ENCODE measurements at regions not wholly inside any gene's neighbourhood (a gene's known extent, or its start where the extent isn't known, plus 50 kb on each side); places are given as distances from the start of the nearest gene placed in this dataset.

- no peak for DNase-seq (ENCODE audit: extremely low spot score, unreplicated experiment)
- Mint-ChIP-seq H3K4me3 (ENCODE audit: unreplicated experiment) (no peak overlapping the region), H3K36me3 (ENCODE audit: unreplicated experiment) (no peaks in the 10 kb centered on the region), H3K27me3 (ENCODE audit: unreplicated experiment) (peaks cover 23% of the 10 kb centered on the region), H3K4me1 (ENCODE audit: unreplicated experiment) (peaks cover 3% of the 10 kb centered on the region), H3K9me3 (ENCODE audit: unreplicated experiment) (no peaks in the 10 kb centered on the region), H3K27ac (ENCODE audit: unreplicated experiment) (no peak overlapping the region)
- TF ChIP-seq CTCF (IDR thresholded peaks at IDR 0.05), result no peak
Observed at GRCh38 chr10:42932735-42933447, 144.0 kb upstream of the RET start.

GRCh38 chr10:42933448-42934340, 143.2 kb upstream of the RET start:
- H3K27ac Mint-ChIP-seq (ENCODE audit: unreplicated experiment), result no peak overlapping the region
- H3K36me3 Mint-ChIP-seq (ENCODE audit: unreplicated experiment), result no peaks in the 10 kb centered on the region
- no peaks in the 10 kb centered on the region for H3K9me3 Mint-ChIP-seq (ENCODE audit: unreplicated experiment)
- TF ChIP-seq CTCF (IDR thresholded peaks at IDR 0.05), result no peak
- no peak overlapping the region for H3K4me3 Mint-ChIP-seq (ENCODE audit: unreplicated experiment)
- peaks cover 3% of the 10 kb centered on the region for H3K4me1 Mint-ChIP-seq (ENCODE audit: unreplicated experiment)
- peaks cover 23% of the 10 kb centered on the region for H3K27me3 Mint-ChIP-seq (ENCODE audit: unreplicated experiment)
- DNase-seq (ENCODE audit: extremely low spot score, unreplicated experiment), result no peak

- peak; percentile 77 for DNase-seq (ENCODE audit: extremely low spot score, unreplicated experiment)
- Mint-ChIP-seq H3K4me3 (ENCODE audit: unreplicated experiment) (no peak overlapping the region), H3K36me3 (ENCODE audit: unreplicated experiment) (no peaks in the 10 kb centered on the region), H3K4me1 (ENCODE audit: unreplicated experiment) (peaks cover 3% of the 10 kb centered on the region), H3K9me3 (ENCODE audit: unreplicated experiment) (no peaks in the 10 kb centered on the region), H3K27me3 (ENCODE audit: unreplicated experiment) (peaks cover 23% of the 10 kb centered on the region), H3K27ac (ENCODE audit: unreplicated experiment) (no peak overlapping the region)
- TF ChIP-seq CTCF (IDR thresholded peaks at IDR 0.05), result no peak
Observed at GRCh38 chr10:42934351-42934811, 142.5 kb upstream of the RET start.

GRCh38 chr10:42934842-42935241, 142.0 kb upstream of the RET start:
- Mint-ChIP-seq H3K9me3 (ENCODE audit: unreplicated experiment) (no peaks in the 10 kb centered on the region), H3K36me3 (ENCODE audit: unreplicated experiment) (no peaks in the 10 kb centered on the region), H3K27ac (ENCODE audit: unreplicated experiment) (no peak overlapping the region), H3K4me3 (ENCODE audit: unreplicated experiment) (no peak overlapping the region), H3K4me1 (ENCODE audit: unreplicated experiment) (peaks cover 3% of the 10 kb centered on the region), H3K27me3 (ENCODE audit: unreplicated experiment) (peaks cover 23% of the 10 kb centered on the region)
- DNase-seq (ENCODE audit: extremely low spot score, unreplicated experiment), result no peak
- TF ChIP-seq CTCF (IDR thresholded peaks at IDR 0.05), result no peak

GRCh38 chr10:42935466-42935865, 141.4 kb upstream of the RET start:
- H3K27me3 Mint-ChIP-seq (ENCODE audit: unreplicated experiment), result peaks cover 23% of the 10 kb centered on the region

More at GRCh38 chr10:42935466-42935865, 141.4 kb upstream of the RET start:
- no peaks in the 10 kb centered on the region for H3K9me3 Mint-ChIP-seq (ENCODE audit: unreplicated experiment)
- H3K4me1 Mint-ChIP-seq (ENCODE audit: unreplicated experiment), result peaks cover 3% of the 10 kb centered on the region
- no peaks in the 10 kb centered on the region for H3K36me3 Mint-ChIP-seq (ENCODE audit: unreplicated experiment)
- TF ChIP-seq CTCF (IDR thresholded peaks at IDR 0.05), result no peak
- peak; percentile 80 for DNase-seq (ENCODE audit: extremely low spot score, unreplicated experiment)
- no peak overlapping the region for H3K4me3 Mint-ChIP-seq (ENCODE audit: unreplicated experiment)
- no peak overlapping the region for H3K27ac Mint-ChIP-seq (ENCODE audit: unreplicated experiment)
